ENCODE measurements at regions not wholly inside any gene's neighbourhood (a gene's known extent, or its start where the extent isn't known, plus 50 kb on each side); places are given as distances from the start of the nearest gene placed in this dataset.

DNA sequence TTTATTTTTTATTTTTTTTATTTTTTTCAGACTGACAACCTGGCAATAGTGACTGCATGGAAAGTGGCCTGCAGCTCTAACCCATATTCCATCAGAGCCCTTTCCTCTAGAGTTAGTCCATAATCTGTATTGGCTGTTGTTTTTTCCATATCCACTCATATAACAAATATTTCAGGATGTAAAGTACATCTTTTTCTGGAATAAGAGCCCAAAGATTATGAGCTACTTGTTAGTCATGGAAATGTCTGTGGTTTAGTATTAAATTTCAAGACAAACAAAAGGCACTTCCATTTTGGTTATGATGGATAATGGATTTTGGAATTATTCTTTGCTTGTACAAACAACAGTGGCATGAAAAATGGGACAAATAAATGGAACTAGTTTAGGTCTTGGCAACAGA lies 296.0 kb upstream of the HS3ST1 start:
- TF ChIP-seq, protein P1, sequence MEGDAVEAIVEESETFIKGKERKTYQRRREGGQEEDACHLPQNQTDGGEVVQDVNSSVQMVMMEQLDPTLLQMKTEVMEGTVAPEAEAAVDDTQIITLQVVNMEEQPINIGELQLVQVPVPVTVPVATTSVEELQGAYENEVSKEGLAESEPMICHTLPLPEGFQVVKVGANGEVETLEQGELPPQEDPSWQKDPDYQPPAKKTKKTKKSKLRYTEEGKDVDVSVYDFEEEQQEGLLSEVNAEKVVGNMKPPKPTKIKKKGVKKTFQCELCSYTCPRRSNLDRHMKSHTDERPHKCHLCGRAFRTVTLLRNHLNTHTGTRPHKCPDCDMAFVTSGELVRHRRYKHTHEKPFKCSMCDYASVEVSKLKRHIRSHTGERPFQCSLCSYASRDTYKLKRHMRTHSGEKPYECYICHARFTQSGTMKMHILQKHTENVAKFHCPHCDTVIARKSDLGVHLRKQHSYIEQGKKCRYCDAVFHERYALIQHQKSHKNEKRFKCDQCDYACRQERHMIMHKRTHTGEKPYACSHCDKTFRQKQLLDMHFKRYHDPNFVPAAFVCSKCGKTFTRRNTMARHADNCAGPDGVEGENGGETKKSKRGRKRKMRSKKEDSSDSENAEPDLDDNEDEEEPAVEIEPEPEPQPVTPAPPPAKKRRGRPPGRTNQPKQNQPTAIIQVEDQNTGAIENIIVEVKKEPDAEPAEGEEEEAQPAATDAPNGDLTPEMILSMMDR (IDR thresholded peaks at IDR 0.05): no peak
- TF ChIP-seq ZNF512 (CRISPR knock-in tag; IDR thresholded peaks at IDR 0.05; ENCODE audit: borderline replicate concordance): no peak
- TF ChIP-seq, protein P2, sequence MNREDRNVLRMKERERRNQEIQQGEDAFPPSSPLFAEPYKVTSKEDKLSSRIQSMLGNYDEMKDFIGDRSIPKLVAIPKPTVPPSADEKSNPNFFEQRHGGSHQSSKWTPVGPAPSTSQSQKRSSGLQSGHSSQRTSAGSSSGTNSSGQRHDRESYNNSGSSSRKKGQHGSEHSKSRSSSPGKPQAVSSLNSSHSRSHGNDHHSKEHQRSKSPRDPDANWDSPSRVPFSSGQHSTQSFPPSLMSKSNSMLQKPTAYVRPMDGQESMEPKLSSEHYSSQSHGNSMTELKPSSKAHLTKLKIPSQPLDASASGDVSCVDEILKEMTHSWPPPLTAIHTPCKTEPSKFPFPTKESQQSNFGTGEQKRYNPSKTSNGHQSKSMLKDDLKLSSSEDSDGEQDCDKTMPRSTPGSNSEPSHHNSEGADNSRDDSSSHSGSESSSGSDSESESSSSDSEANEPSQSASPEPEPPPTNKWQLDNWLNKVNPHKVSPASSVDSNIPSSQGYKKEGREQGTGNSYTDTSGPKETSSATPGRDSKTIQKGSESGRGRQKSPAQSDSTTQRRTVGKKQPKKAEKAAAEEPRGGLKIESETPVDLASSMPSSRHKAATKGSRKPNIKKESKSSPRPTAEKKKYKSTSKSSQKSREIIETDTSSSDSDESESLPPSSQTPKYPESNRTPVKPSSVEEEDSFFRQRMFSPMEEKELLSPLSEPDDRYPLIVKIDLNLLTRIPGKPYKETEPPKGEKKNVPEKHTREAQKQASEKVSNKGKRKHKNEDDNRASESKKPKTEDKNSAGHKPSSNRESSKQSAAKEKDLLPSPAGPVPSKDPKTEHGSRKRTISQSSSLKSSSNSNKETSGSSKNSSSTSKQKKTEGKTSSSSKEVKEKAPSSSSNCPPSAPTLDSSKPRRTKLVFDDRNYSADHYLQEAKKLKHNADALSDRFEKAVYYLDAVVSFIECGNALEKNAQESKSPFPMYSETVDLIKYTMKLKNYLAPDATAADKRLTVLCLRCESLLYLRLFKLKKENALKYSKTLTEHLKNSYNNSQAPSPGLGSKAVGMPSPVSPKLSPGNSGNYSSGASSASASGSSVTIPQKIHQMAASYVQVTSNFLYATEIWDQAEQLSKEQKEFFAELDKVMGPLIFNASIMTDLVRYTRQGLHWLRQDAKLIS (CRISPR knock-in tag; IDR thresholded peaks at IDR 0.05; ENCODE audit: borderline replicate concordance): no peak
- TF ChIP-seq ESRRA (CRISPR knock-in tag; IDR thresholded peaks at IDR 0.05; ENCODE audit: borderline replicate concordance): no peak
- TF ChIP-seq TCF7 (CRISPR knock-in tag; IDR thresholded peaks at IDR 0.05; ENCODE audit: low read depth): no peak
- TF ChIP-seq, protein P3, sequence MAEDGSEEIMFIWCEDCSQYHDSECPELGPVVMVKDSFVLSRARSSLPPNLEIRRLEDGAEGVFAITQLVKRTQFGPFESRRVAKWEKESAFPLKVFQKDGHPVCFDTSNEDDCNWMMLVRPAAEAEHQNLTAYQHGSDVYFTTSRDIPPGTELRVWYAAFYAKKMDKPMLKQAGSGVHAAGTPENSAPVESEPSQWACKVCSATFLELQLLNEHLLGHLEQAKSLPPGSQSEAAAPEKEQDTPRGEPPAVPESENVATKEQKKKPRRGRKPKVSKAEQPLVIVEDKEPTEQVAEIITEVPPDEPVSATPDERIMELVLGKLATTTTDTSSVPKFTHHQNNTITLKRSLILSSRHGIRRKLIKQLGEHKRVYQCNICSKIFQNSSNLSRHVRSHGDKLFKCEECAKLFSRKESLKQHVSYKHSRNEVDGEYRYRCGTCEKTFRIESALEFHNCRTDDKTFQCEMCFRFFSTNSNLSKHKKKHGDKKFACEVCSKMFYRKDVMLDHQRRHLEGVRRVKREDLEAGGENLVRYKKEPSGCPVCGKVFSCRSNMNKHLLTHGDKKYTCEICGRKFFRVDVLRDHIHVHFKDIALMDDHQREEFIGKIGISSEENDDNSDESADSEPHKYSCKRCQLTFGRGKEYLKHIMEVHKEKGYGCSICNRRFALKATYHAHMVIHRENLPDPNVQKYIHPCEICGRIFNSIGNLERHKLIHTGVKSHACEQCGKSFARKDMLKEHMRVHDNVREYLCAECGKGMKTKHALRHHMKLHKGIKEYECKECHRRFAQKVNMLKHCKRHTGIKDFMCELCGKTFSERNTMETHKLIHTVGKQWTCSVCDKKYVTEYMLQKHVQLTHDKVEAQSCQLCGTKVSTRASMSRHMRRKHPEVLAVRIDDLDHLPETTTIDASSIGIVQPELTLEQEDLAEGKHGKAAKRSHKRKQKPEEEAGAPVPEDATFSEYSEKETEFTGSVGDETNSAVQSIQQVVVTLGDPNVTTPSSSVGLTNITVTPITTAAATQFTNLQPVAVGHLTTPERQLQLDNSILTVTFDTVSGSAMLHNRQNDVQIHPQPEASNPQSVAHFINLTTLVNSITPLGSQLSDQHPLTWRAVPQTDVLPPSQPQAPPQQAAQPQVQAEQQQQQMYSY (CRISPR knock-in tag; IDR thresholded peaks at IDR 0.05): no peak
- TF ChIP-seq TEAD4 (CRISPR knock-in tag; IDR thresholded peaks at IDR 0.05): no peak
- TF ChIP-seq GABPB1 (CRISPR knock-in tag; IDR thresholded peaks at IDR 0.05): no peak
- TF ChIP-seq, protein P4, sequence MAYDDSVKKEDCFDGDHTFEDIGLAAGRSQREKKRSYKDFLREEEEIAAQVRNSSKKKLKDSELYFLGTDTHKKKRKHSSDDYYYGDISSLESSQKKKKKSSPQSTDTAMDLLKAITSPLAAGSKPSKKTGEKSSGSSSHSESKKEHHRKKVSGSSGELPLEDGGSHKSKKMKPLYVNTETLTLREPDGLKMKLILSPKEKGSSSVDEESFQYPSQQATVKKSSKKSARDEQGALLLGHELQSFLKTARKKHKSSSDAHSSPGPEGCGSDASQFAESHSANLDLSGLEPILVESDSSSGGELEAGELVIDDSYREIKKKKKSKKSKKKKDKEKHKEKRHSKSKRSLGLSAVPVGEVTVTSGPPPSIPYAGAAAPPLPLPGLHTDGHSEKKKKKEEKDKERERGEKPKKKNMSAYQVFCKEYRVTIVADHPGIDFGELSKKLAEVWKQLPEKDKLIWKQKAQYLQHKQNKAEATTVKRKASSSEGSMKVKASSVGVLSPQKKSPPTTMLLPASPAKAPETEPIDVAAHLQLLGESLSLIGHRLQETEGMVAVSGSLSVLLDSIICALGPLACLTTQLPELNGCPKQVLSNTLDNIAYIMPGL (CRISPR knock-in tag; IDR thresholded peaks at IDR 0.05): no peak
- TF ChIP-seq, protein P5, sequence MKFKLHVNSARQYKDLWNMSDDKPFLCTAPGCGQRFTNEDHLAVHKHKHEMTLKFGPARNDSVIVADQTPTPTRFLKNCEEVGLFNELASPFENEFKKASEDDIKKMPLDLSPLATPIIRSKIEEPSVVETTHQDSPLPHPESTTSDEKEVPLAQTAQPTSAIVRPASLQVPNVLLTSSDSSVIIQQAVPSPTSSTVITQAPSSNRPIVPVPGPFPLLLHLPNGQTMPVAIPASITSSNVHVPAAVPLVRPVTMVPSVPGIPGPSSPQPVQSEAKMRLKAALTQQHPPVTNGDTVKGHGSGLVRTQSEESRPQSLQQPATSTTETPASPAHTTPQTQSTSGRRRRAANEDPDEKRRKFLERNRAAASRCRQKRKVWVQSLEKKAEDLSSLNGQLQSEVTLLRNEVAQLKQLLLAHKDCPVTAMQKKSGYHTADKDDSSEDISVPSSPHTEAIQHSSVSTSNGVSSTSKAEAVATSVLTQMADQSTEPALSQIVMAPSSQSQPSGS (CRISPR knock-in tag; IDR thresholded peaks at IDR 0.05; ENCODE audit: borderline replicate concordance, low read depth): no peak
- TF ChIP-seq ZNF232 (CRISPR knock-in tag; IDR thresholded peaks at IDR 0.05): no peak
- TF ChIP-seq ATF6 (CRISPR knock-in tag; IDR thresholded peaks at IDR 0.05): no peak
- no peak for TF ChIP-seq ZMAT4 (CRISPR knock-in tag; IDR thresholded peaks at IDR 0.05)
- no peak for TF ChIP-seq ELF4 (CRISPR knock-in tag; IDR thresholded peaks at IDR 0.05; ENCODE audit: low read depth)
